ENCODE measurements at regions not wholly inside any gene's neighbourhood (a gene's known extent, or its start where the extent isn't known, plus 50 kb on each side); places are given as distances from the start of the nearest gene placed in this dataset.

DNA sequence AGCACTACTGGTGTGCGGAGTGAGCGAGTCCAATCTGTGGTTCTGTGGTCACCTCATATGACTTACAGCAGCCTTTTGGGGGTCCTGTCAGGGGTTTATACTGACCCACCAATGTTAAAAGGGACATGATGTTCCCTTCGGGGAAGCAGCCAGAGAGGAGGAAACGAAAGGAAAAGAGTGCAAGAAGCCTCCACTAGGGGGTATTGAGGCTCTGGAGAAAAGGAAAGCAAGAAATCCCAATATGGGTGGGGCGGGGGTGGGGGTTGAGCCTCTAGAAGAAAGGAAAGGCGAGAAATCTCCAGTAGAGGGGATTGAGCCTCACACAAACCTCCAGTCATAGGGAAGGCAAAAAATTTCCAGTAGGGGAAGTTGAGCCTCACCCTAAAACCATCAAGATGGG, 249.3 kb upstream of the ECI2 start:
- intact Hi-C loops (cut with micrococcal nuclease; ENCODE audit: unreplicated experiment) (no loop called here), in situ Hi-C loops (cut with HindIII; ENCODE audit: low pct_unique_long_range_greater_than_20kb, low sequenced_read_pairs) (no loop called here)
- DNase-seq (ENCODE audit: low read depth, low spot score) (no peak), ATAC-seq (no peak)
- Histone ChIP-seq H3K27ac (ENCODE audit: low read length) (no peak overlapping the region), H3K9me3 (ENCODE audit: control insufficient read depth, insufficient read depth, low read depth, low read length) (peaks cover 9% of the 10 kb centered on the region; the same call in 1 of the 2 replicates), H3K36me3 (ENCODE audit: control insufficient read depth, insufficient read depth, low read length) (no peaks in the 10 kb centered on the region), H3K4me1 (ENCODE audit: control insufficient read depth, insufficient read depth, low read length) (no peaks in the 10 kb centered on the region), H3K4me3 (ENCODE audit: low read depth in 2 of 2, low read length in 2 of 2) (no peak overlapping the region), H3K27me3 (ENCODE audit: control insufficient read depth, insufficient read depth, low read length) (no peaks in the 10 kb centered on the region)
- POLR2A ChIA-PET = no interaction called here
- TF ChIP-seq SIN3A (IDR thresholded peaks at IDR 0.05; ENCODE audit: borderline replicate concordance, insufficient read depth, low read depth, low read length) (no peak), POLR2AphosphoS5 (IDR thresholded peaks at IDR 0.05; ENCODE audit: low read depth, low read length) (no peak), REST (IDR thresholded peaks at IDR 0.05; ENCODE audit: insufficient read depth in 1 of 2, low read depth in 2 of 2, low read length in 1 of 2) (no peak), TCF7L2 (IDR thresholded peaks at IDR 0.05; ENCODE audit: low read depth, low read length) (no peak), CTCF (IDR thresholded peaks at IDR 0.05) (no peak)
- BruUV-seq (replicated peaks) = no TSS peak
- CTCF ChIA-PET = no interaction called here

GRCh38 chr6:4383910-4384638, 248.7 kb upstream of the ECI2 start:
- H3K9me3 ChIP-seq (ENCODE audit: control insufficient read depth, insufficient read depth, low read depth, low read length) = peaks cover 9% of the 10 kb centered on the region; the same call in 1 of the 2 replicates
- H3K36me3 ChIP-seq (ENCODE audit: control insufficient read depth, insufficient read depth, low read length) = no peaks in the 10 kb centered on the region
- in situ Hi-C loops (cut with HindIII; ENCODE audit: low pct_unique_long_range_greater_than_20kb, low sequenced_read_pairs) = no loop called here
- no peak overlapping the region for H3K4me3 ChIP-seq (ENCODE audit: low read depth in 2 of 2, low read length in 2 of 2)
- ChIA-PET CTCF (no interaction called here), POLR2A (no interaction called here)
- intact Hi-C loops (cut with micrococcal nuclease; ENCODE audit: unreplicated experiment) = no loop called here
- H3K4me1 ChIP-seq (ENCODE audit: control insufficient read depth, insufficient read depth, low read length) = no peaks in the 10 kb centered on the region
- TF ChIP-seq TCF7L2 (IDR thresholded peaks at IDR 0.05; ENCODE audit: low read depth, low read length) (no peak), POLR2AphosphoS5 (IDR thresholded peaks at IDR 0.05; ENCODE audit: low read depth, low read length) (no peak), REST (IDR thresholded peaks at IDR 0.05; ENCODE audit: insufficient read depth in 1 of 2, low read depth in 2 of 2, low read length in 1 of 2) (no peak), CTCF (IDR thresholded peaks at IDR 0.05) (no peak), SIN3A (IDR thresholded peaks at IDR 0.05; ENCODE audit: borderline replicate concordance, insufficient read depth, low read depth, low read length) (no peak)
- H3K27me3 ChIP-seq (ENCODE audit: control insufficient read depth, insufficient read depth, low read length) = no peaks in the 10 kb centered on the region
- DNase-seq (ENCODE audit: low read depth, low spot score) (no peak), ATAC-seq (no peak)
- BruUV-seq (replicated peaks) = no TSS peak
- H3K27ac ChIP-seq (ENCODE audit: low read length) = no peak overlapping the region

Data from Panc1 (cell line).